Brain microvascular endothelial cell (primary cell): ENCODE measurements at regions not wholly inside any gene's neighbourhood (a gene's known extent, or its start where the extent isn't known, plus 50 kb on each side); places are given as distances from the start of the nearest gene placed in this dataset.
"Not testable (repeated sequence)": the region's sequence is repeated elsewhere in the genome, so short reads cannot be mapped to it uniquely, and the experiment has no call there.

ENCODE experiments used
- DNase-seq: peaks from one replicate; pipeline ENCODE4 v3.0.0-alpha.2; 2020
- H3K27ac ChIP-seq: fragments of 250-450 bp; sonication (Bioruptor Pico); 2 replicates; pipeline ENCODE4 v1.5.1; 2020; ENCODE audit warnings: mild to moderate bottlenecking, moderate library complexity
- H3K27me3 ChIP-seq: fragments of 250-450 bp; sonication (Bioruptor Pico); replicated peaks from 2 replicates; pipeline ENCODE4 v1.5.1; 2020; ENCODE audit warnings: mild to moderate bottlenecking
- H3K36me3 ChIP-seq: fragments of 250-450 bp; sonication (Bioruptor Pico); replicated peaks from 2 replicates; pipeline ENCODE4 v1.5.1; 2020; ENCODE audit warnings: mild to moderate bottlenecking
- H3K4me3 ChIP-seq: 2 replicates; pipeline ENCODE4 v1.5.1; 2011; ENCODE audit warnings: low read depth, mild to moderate bottlenecking, control low read depth, low read length, moderate library complexity
- CTCF ChIP-seq: IDR thresholded peaks from 2 replicates; pipeline ENCODE4 v1.5.1; 2011; ENCODE audit warnings: low read depth, mild to moderate bottlenecking, moderate library complexity, low read length, control low read depth, inconsistent platforms; ENCODE audit errors: missing control alignments
- in situ Hi-C: cut with HindIII; loops from 2 replicates; pipeline ENCODE4 v1.10.0; 2017; ENCODE audit warnings: low sequenced_read_pairs, low pct_ligation_motif_present

- DNase-seq: no peak
- no peak for TF ChIP-seq CTCF
- in situ Hi-C loops: no loop called here
- Histone ChIP-seq H3K36me3 (no peaks in the 10 kb centered on the region), H3K27me3 (no peaks in the 10 kb centered on the region), H3K4me3 (no peak overlapping the region), H3K27ac (no peak overlapping the region)
Observed at GRCh38 chr10:27364028-27364427, 123.4 kb upstream of the ACBD5 start.

- peak; percentile 75 for DNase-seq
- H3K4me3 ChIP-seq: no peak overlapping the region
- H3K36me3 ChIP-seq: no peaks in the 10 kb centered on the region
- TF ChIP-seq CTCF: peak; percentile 97
- no peaks in the 10 kb centered on the region for H3K27me3 ChIP-seq
- in situ Hi-C loops: no loop called here
- H3K27ac ChIP-seq: no peak overlapping the region
Observed at GRCh38 chr10:27360581-27361172, 120.1 kb upstream of the ACBD5 start.

- H3K36me3 ChIP-seq: no peaks in the 10 kb centered on the region
- no peak for DNase-seq
- TF ChIP-seq CTCF: no peak
- no peak overlapping the region for H3K4me3 ChIP-seq
- H3K27ac ChIP-seq: no peak overlapping the region
- no peaks in the 10 kb centered on the region for H3K27me3 ChIP-seq
- in situ Hi-C loops: no loop called here
Observed at GRCh38 chr10:27359792-27360355, 119.3 kb upstream of the ACBD5 start.

GRCh38 chr10:27356738-27357137, 116.1 kb upstream of the ACBD5 start:
- Histone ChIP-seq H3K27ac (no peak overlapping the region), H3K36me3 (no peaks in the 10 kb centered on the region), H3K27me3 (no peaks in the 10 kb centered on the region), H3K4me3 (no peak overlapping the region)
- no peak for TF ChIP-seq CTCF
- in situ Hi-C loops: no loop called here
- DNase-seq: no peak

- H3K27ac ChIP-seq: no peak overlapping the region
- TF ChIP-seq CTCF: peak; percentile 12
- no peak overlapping the region for H3K4me3 ChIP-seq
- H3K36me3 ChIP-seq: no peaks in the 10 kb centered on the region
- no peak for DNase-seq
- in situ Hi-C loops: no loop called here
- no peaks in the 10 kb centered on the region for H3K27me3 ChIP-seq
Observed at GRCh38 chr10:27355918-27356573, 115.4 kb upstream of the ACBD5 start.

GRCh38 chr10:27354643-27355270, 114.2 kb upstream of the ACBD5 start:
- in situ Hi-C loops: not testable (repeated sequence)

GRCh38 chr10:27354100-27354499, 113.5 kb upstream of the ACBD5 start:
- in situ Hi-C loops, H3K27ac ChIP-seq, H3K27me3 ChIP-seq, H3K36me3 ChIP-seq, DNase-seq, H3K4me3 ChIP-seq: not testable (repeated sequence)

More at GRCh38 chr10:27354643-27355270, 114.2 kb upstream of the ACBD5 start:
- not testable (repeated sequence) for DNase-seq, H3K27ac ChIP-seq, H3K27me3 ChIP-seq, H3K4me3 ChIP-seq, H3K36me3 ChIP-seq
